ENCODE measurements at regions not wholly inside any gene's neighbourhood (a gene's known extent, or its start where the extent isn't known, plus 50 kb on each side); places are given as distances from the start of the nearest gene placed in this dataset.

DNA sequence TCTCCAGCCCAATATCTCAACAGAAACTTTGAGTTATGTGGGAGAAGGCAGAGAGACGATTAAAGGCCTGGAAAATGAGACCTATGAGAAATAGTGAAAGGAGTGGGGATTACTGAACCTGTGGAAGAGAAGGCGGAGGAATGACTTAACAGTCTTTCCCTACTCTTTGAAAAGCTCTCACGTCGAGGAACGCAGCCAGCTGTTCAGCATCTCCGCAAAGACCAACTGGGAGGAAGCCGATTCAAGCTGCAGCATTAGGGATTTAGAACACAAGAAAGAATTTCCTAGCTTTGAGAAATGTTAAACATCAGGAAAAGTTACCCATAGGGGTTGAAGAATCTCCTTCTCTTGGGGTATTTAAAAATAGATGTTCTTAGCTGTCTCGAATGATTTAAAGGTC lies 233.2 kb upstream of the PARD3B start:
- no peak overlapping the region for H3K4me2 ChIP-seq (ENCODE audit: insufficient read depth, insufficient read length, low read length)
- no peaks in the 10 kb centered on the region for H3K27me3 Mint-ChIP-seq (ENCODE audit: low read depth)
- H2BK12ac ChIP-seq (ENCODE audit: insufficient read length, low read depth, low read length) = no peak overlapping the region
- H3K27ac ChIP-seq (ENCODE audit: insufficient read length, low read depth, low read length) = no peak overlapping the region
- H3K79me2 ChIP-seq (ENCODE audit: insufficient read depth, low read length) = no peaks in the 10 kb centered on the region
- H2BK5ac ChIP-seq (ENCODE audit: insufficient read length, low read length) = no peak overlapping the region
- TF ChIP-seq, protein P1, sequence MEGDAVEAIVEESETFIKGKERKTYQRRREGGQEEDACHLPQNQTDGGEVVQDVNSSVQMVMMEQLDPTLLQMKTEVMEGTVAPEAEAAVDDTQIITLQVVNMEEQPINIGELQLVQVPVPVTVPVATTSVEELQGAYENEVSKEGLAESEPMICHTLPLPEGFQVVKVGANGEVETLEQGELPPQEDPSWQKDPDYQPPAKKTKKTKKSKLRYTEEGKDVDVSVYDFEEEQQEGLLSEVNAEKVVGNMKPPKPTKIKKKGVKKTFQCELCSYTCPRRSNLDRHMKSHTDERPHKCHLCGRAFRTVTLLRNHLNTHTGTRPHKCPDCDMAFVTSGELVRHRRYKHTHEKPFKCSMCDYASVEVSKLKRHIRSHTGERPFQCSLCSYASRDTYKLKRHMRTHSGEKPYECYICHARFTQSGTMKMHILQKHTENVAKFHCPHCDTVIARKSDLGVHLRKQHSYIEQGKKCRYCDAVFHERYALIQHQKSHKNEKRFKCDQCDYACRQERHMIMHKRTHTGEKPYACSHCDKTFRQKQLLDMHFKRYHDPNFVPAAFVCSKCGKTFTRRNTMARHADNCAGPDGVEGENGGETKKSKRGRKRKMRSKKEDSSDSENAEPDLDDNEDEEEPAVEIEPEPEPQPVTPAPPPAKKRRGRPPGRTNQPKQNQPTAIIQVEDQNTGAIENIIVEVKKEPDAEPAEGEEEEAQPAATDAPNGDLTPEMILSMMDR (conservative IDR thresholded peaks at IDR 0.05) = no peak
- peaks cover 28 to 37% of the 10 kb centered on the region in 2 experiments for H3K4me1 Mint-ChIP-seq
- DNase-seq = no peak
- no peak overlapping the region for H3K4ac ChIP-seq (ENCODE audit: low read depth, low read length)
- no peak overlapping the region for H3K18ac ChIP-seq (ENCODE audit: insufficient read length, low read depth, low read length)
- no peaks in the 10 kb centered on the region; a peak in 1 of 7 replicates for H3K36me3 Mint-ChIP-seq (ENCODE audit: insufficient read depth in 1 of 3, low read depth in 3 of 3)
- no peak overlapping the region for H2BK20ac ChIP-seq (ENCODE audit: low read depth, low read length, poor library complexity, severe bottlenecking)
- no peak overlapping the region for H3K14ac ChIP-seq (ENCODE audit: insufficient read depth, low read length)
- H3K27ac Mint-ChIP-seq = peak overlapping the region in 2 of 3 experiments; percentile 76 to 77; a peak in 4 of 7 replicates
- H4K8ac ChIP-seq (replicated peaks; ENCODE audit: insufficient read length, low read depth, low read length) = no peak overlapping the region
- H3K4me1 ChIP-seq (ENCODE audit: insufficient read depth, low read length) = peaks cover 12% of the 10 kb centered on the region; the same call in 1 of the 2 replicates
- H3K56ac ChIP-seq (ENCODE audit: insufficient read length, low read depth, low read length) = no peak overlapping the region
- H3K27me3 ChIP-seq (ENCODE audit: insufficient read depth, low read length) = no peaks in the 10 kb centered on the region
- H3K79me1 ChIP-seq (ENCODE audit: insufficient read depth, low read depth, low read length, poor library complexity, severe bottlenecking) = no peaks in the 10 kb centered on the region
- no peaks in the 10 kb centered on the region for H3K23me2 ChIP-seq (ENCODE audit: insufficient read length, low read depth, low read length, poor library complexity, severe bottlenecking)
- H2AFZ ChIP-seq (ENCODE audit: low read length) = no peak overlapping the region
- no peaks in the 10 kb centered on the region for H4K20me1 ChIP-seq (ENCODE audit: control insufficient read depth, insufficient read depth, insufficient read length)
- H2AK5ac ChIP-seq (ENCODE audit: insufficient read length, low read length) = no peak overlapping the region
- H4K5ac ChIP-seq (ENCODE audit: insufficient read length, low read depth, low read length) = no peak overlapping the region
- H3K9me3 Mint-ChIP-seq = no peaks in the 10 kb centered on the region
- 0 out of 5 replicates have a peak overlapping the region, but pooled peaks of 1 of the 2 experiments have one; percentile 8 for H3K4me3 Mint-ChIP-seq
- H3T11ph ChIP-seq (ENCODE audit: low read length) = no peak overlapping the region
- no CpG with 5 or more reads among the region's 8 CpGs for WGBS (ENCODE audit: extremely low coverage, insufficient read length, low lambda C conversion rate)
- no peaks in the 10 kb centered on the region for H3K9me3 ChIP-seq (ENCODE audit: control insufficient read depth, low read depth, low read length)
- H3K23ac ChIP-seq (ENCODE audit: insufficient read length, low read depth, low read length) = no peak overlapping the region
- H3K9ac ChIP-seq (ENCODE audit: extremely low read depth, insufficient read length, low read length) = no peak overlapping the region
- H2BK120ac ChIP-seq (ENCODE audit: low read depth, low read length, poor library complexity, severe bottlenecking) = no peak overlapping the region
- H2BK15ac ChIP-seq (ENCODE audit: low read depth, low read length) = no peak overlapping the region
- H4K91ac ChIP-seq (ENCODE audit: insufficient read length, low read depth, low read length) = no peak overlapping the region

Measured in H9 (cell line).